CD14-positive monocyte (primary cell): ENCODE measurements at regions not wholly inside any gene's neighbourhood (a gene's known extent, or its start where the extent isn't known, plus 50 kb on each side); places are given as distances from the start of the nearest gene placed in this dataset.
A peak's percentile ranks its signal among the peaks of the same experiment; 100 is the strongest.
"Not testable (repeated sequence)": the region's sequence is repeated elsewhere in the genome, so short reads cannot be mapped to it uniquely, and the experiment has no call there.

Experiments
- DNase-seq, 3 donors: peaks; one replicate each; pipeline ENCODE4 v3.0.0-alpha.2; 2011 to 2022
- H2AFZ ChIP-seq: 2 replicates; pipeline ENCODE4 v1.6.0; 2012; ENCODE audit warnings: mild to moderate bottlenecking, low read depth, low read length, inconsistent platforms; ENCODE audit not compliant: insufficient read depth, poor library complexity, severe bottlenecking
- H3K27ac ChIP-seq, 2 donors: 1 replicate in 1 of 2; 2 replicates in 1 of 2; pipeline ENCODE4 v1.5.1; 2012 to 2013; ENCODE audit warnings: low read length in 2 of 2, control low read depth in 1 of 2, inconsistent platforms in 1 of 2, low read depth in 1 of 2, mild to moderate bottlenecking in 1 of 2
- H3K27me3 ChIP-seq, 2 donors: one replicate each; pipeline versions ENCODE4 v1.6.0 to v1.6.1; 2011 to 2013; ENCODE audit warnings: low read length in 2 of 2; ENCODE audit not compliant: control insufficient read depth in 2 of 2, insufficient read depth in 2 of 2
- H3K36me3 ChIP-seq, 2 donors: replicated peaks in 1 of 2; 1 replicate in 1 of 2; 2 replicates in 1 of 2; pipeline versions ENCODE4 v1.5.1 to v1.6.1; 2012 to 2013; ENCODE audit warnings: low read length in 2 of 2, control low read depth in 1 of 2, inconsistent platforms in 1 of 2, mild to moderate bottlenecking in 1 of 2; ENCODE audit not compliant: insufficient read depth in 2 of 2, control insufficient read depth in 1 of 2
- H3K4me1 ChIP-seq, 2 donors: 1 replicate in 1 of 2; 2 replicates in 1 of 2; pipeline versions ENCODE4 v1.5.1 to v1.6.1; 2012 to 2013; ENCODE audit warnings: low read length in 2 of 2, control low read depth in 1 of 2, inconsistent platforms in 1 of 2, mild to moderate bottlenecking in 1 of 2, moderate library complexity in 1 of 2; ENCODE audit not compliant: insufficient read depth in 2 of 2, control insufficient read depth in 1 of 2
- H3K4me2 ChIP-seq: replicated peaks from 2 replicates; pipeline ENCODE3; 2012; ENCODE audit warnings: low read length, moderate library complexity, mild to moderate bottlenecking; ENCODE audit not compliant: poor library complexity, severe bottlenecking; ENCODE audit errors: extremely low read depth
- H3K4me3 ChIP-seq, 3 experiments: fragments of 200-600 bp in 1 of 3; sonication (generic) in 1 of 3; replicated peaks in 1 of 3; 1 replicate in 2 of 3; 2 replicates in 1 of 3; pipeline ENCODE4 v1.5.1; 2011 to 2013; ENCODE audit warnings: low read length in 3 of 3, mild to moderate bottlenecking in 3 of 3, control low read depth in 2 of 3, low read depth in 2 of 3, inconsistent platforms in 1 of 3, moderate library complexity in 1 of 3
- H3K79me2 ChIP-seq: 2 replicates; pipeline ENCODE4 v1.6.0; 2012; ENCODE audit warnings: mild to moderate bottlenecking, control low read depth, inconsistent platforms, low read length, moderate library complexity; ENCODE audit not compliant: insufficient read depth
- H3K9ac ChIP-seq: 2 replicates; pipeline ENCODE4 v1.6.0; 2017; ENCODE audit warnings: low read length, mild to moderate bottlenecking; ENCODE audit not compliant: insufficient read depth, poor library complexity, severe bottlenecking
- H3K9me3 ChIP-seq, 2 donors: replicated peaks in 1 of 2; 1 replicate in 1 of 2; 2 replicates in 1 of 2; pipeline versions ENCODE4 v1.5.1 to v1.6.1; 2012 to 2013; ENCODE audit warnings: low read length in 2 of 2, control low read depth in 1 of 2; ENCODE audit not compliant: control insufficient read depth in 1 of 2, insufficient read depth in 1 of 2
- H4K20me1 ChIP-seq: 2 replicates; pipeline ENCODE4 v1.6.0; 2012; ENCODE audit warnings: mild to moderate bottlenecking, low read length, control low read depth, moderate library complexity; ENCODE audit not compliant: insufficient read depth
- H3K27ac Mint-ChIP-seq, 7 donors: one replicate each; pipeline ENCODE4 v1.8.0; 2020; ENCODE audit warnings: mild to moderate bottlenecking in 7 of 7, mixed read lengths in 7 of 7, moderate library complexity in 6 of 7, inconsistent platforms in 2 of 7
- H3K27me3 Mint-ChIP-seq, 3 donors: one replicate each; pipeline ENCODE4 v1.8.0; 2021 to 2022; ENCODE audit warnings: low read depth in 3 of 3, mild to moderate bottlenecking in 3 of 3, mixed read lengths in 3 of 3, moderate library complexity in 3 of 3, inconsistent platforms in 1 of 3
- H3K36me3 Mint-ChIP-seq, 2 donors: one replicate each; pipeline ENCODE4 v1.8.0; 2020; ENCODE audit warnings: mixed read lengths in 2 of 2, inconsistent platforms in 1 of 2, mild to moderate bottlenecking in 1 of 2
- H3K4me1 Mint-ChIP-seq: one replicate; pipeline ENCODE4 v1.8.0; 2020; ENCODE audit warnings: mild to moderate bottlenecking, mixed read lengths
- H3K4me3 Mint-ChIP-seq, 2 donors: one replicate each; pipeline ENCODE4 v1.8.0; 2020; ENCODE audit warnings: mild to moderate bottlenecking in 2 of 2, mixed read lengths in 2 of 2, moderate library complexity in 1 of 2
- H3K9me3 Mint-ChIP-seq, 7 donors: one replicate each; pipeline ENCODE4 v1.8.0; 2020 to 2022; ENCODE audit warnings: mixed read lengths in 7 of 7, mild to moderate bottlenecking in 6 of 7, moderate library complexity in 6 of 7, inconsistent platforms in 2 of 7
- WGBS: methylation state at CpG from one replicate; pipeline ENCODE4 v1.1.5; 2013; ENCODE audit warnings: missing lambda C conversion rate; ENCODE audit not compliant: insufficient coverage; 5-methylcytosine and 5-hydroxymethylcytosine counted together
- intact Hi-C, 2 donors: fragments of 100-400 bp; cut with micrococcal nuclease; formaldehyde crosslinking; loops; one replicate each; pipeline versions ENCODE4 v1.15.0 to v1.15.1; 2023
- TF ChIP-seq, protein P1 (sequence below): fragments of 200-600 bp; IDR thresholded peaks from one replicate; pipeline ENCODE4 v1.8.0; 2022; ENCODE audit warnings: antibody characterized with exemption, mild to moderate bottlenecking

DNA sequence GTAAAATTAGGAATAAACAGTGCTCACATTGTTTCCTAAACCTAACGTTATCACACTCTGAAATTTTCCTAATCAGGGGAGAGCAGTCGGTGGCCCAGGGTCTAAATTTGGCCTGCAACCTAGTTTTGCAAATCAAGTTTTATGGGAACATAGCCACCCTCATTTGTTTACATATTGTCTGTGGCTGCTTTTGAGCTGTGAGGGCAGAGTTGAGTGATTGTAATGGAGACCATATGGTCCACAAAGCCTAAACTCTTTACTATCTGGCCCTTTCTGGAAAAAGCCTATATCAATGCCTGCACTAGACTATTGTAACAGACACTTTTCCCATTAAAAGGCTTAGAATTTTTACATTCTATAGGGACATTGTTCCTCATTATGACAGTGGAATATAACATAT is 105.2 kb downstream of the VCY start:
- DNase-seq = no peak
- H2AFZ ChIP-seq = no peak overlapping the region
- no peak overlapping the region for H3K4me3 ChIP-seq
- H3K79me2 ChIP-seq = no peaks in the 10 kb centered on the region
- Mint-ChIP-seq H3K36me3 (peaks cover 0 to 10% of the 10 kb centered on the region in 2 donors), H3K9me3 (peaks cover 0 to 3% (median 0%) of the 10 kb centered on the region in 7 donors), H3K27ac (no peak overlapping the region), H3K27me3 (no peaks in the 10 kb centered on the region), H3K4me3 (no peak overlapping the region), H3K4me1 (no peaks in the 10 kb centered on the region)
- no peak overlapping the region for H3K4me2 ChIP-seq
- H3K36me3 ChIP-seq = no peaks in the 10 kb centered on the region
- intact Hi-C loops = no loop called here
- no CpG with 5 or more reads among the region's 2 CpGs for WGBS
- no peak overlapping the region for H3K27ac ChIP-seq
- H3K9ac ChIP-seq = no peak overlapping the region
- H3K27me3 ChIP-seq = no peaks in the 10 kb centered on the region
- no peaks in the 10 kb centered on the region for H4K20me1 ChIP-seq
- no peaks in the 10 kb centered on the region for H3K4me1 ChIP-seq
- TF ChIP-seq, protein P1, sequence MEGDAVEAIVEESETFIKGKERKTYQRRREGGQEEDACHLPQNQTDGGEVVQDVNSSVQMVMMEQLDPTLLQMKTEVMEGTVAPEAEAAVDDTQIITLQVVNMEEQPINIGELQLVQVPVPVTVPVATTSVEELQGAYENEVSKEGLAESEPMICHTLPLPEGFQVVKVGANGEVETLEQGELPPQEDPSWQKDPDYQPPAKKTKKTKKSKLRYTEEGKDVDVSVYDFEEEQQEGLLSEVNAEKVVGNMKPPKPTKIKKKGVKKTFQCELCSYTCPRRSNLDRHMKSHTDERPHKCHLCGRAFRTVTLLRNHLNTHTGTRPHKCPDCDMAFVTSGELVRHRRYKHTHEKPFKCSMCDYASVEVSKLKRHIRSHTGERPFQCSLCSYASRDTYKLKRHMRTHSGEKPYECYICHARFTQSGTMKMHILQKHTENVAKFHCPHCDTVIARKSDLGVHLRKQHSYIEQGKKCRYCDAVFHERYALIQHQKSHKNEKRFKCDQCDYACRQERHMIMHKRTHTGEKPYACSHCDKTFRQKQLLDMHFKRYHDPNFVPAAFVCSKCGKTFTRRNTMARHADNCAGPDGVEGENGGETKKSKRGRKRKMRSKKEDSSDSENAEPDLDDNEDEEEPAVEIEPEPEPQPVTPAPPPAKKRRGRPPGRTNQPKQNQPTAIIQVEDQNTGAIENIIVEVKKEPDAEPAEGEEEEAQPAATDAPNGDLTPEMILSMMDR = no peak
- H3K9me3 ChIP-seq = no peaks in the 10 kb centered on the region

DNA sequence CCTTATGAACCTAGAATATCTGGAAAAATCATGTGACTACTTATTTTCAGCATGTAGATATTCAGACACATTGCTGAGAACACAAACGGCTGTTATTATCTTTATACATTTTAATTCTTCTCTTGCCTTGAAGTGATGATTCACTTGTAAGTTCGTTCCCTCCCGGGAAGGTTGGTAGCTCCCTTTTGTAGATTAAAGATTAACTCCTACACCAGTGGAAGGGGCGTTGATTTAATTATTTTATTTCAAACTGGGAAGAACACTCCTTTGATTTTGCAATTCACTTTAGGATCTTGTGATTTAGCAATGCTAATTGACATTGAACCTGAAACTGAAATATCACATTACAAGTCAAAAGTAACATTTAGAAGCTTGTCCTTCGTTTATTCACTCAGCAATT is 103.4 kb downstream of the VCY start:
- no peak overlapping the region for H3K4me3 Mint-ChIP-seq
- peaks cover 0 to under 1% of the 10 kb centered on the region in 2 donors for H3K36me3 ChIP-seq

DNA sequence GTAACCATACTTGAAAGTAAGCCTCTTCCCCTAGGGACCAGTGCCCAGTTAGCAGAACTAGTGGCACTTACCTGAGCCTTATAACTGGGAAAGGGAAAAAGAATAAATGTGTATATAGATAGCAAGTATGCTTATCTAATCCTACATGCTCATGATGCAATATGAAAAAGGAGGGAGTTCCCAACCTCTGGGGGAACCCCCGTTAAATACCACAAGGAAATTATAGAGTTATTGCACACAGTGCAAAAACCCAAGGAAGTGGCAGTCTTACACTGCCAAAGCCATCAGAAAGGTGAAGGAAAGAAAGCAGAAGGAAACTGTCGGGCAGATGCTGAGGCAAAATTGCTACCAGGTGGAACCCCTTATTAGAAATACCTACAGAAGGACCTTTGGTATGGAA is 92.2 kb downstream of the VCY start:
- H3K27ac Mint-ChIP-seq, H3K36me3 ChIP-seq, H3K27ac ChIP-seq, H3K4me2 ChIP-seq, H3K4me3 Mint-ChIP-seq, H3K4me1 Mint-ChIP-seq, H3K4me3 ChIP-seq, H4K20me1 ChIP-seq, H2AFZ ChIP-seq, H3K9me3 Mint-ChIP-seq, H3K27me3 Mint-ChIP-seq, H3K9me3 ChIP-seq, H3K4me1 ChIP-seq, H3K9ac ChIP-seq, intact Hi-C loops, H3K27me3 ChIP-seq, H3K79me2 ChIP-seq: not testable (repeated sequence)
- no CpG with 5 or more reads among the region's 2 CpGs for WGBS
- peaks cover 0 to 27% of the 10 kb centered on the region in 2 donors for H3K36me3 Mint-ChIP-seq
- peak in 1 of 3 donors; percentile 7 for DNase-seq

More for the DNA sequence above, 103.4 kb downstream of the VCY start:
- Histone ChIP-seq H3K27me3 (no peaks in the 10 kb centered on the region), H3K9me3 (no peaks in the 10 kb centered on the region), H3K27ac (no peak overlapping the region), H3K4me2 (no peak overlapping the region), H3K9ac (no peak overlapping the region), H3K4me1 (no peaks in the 10 kb centered on the region), H2AFZ (no peak overlapping the region), H3K4me3 (no peak overlapping the region), H4K20me1 (no peaks in the 10 kb centered on the region), H3K79me2 (no peaks in the 10 kb centered on the region)
- no peak for DNase-seq
- Mint-ChIP-seq H3K4me1 (no peaks in the 10 kb centered on the region), H3K27me3 (no peaks in the 10 kb centered on the region), H3K9me3 (peaks cover 0 to 3% (median 0%) of the 10 kb centered on the region in 7 donors), H3K27ac (no peak overlapping the region), H3K36me3 (peaks cover 0 to 14% of the 10 kb centered on the region in 2 donors)
- intact Hi-C loops = no loop called here
- TF ChIP-seq, protein P1 = no peak
- no CpG with 5 or more reads among the region's 5 CpGs for WGBS
